Keratinocyte (primary cell): ENCODE measurements at regions not wholly inside any gene's neighbourhood (a gene's known extent, or its start where the extent isn't known, plus 50 kb on each side); places are given as distances from the start of the nearest gene placed in this dataset.

ENCODE experiments used
- EZH2 ChIP-seq: IDR thresholded peaks from one replicate; pipeline ENCODE4 v1.6.1; 2012; ENCODE audit warnings: inconsistent platforms, mild to moderate bottlenecking, low read length, moderate library complexity
- TF ChIP-seq, protein P1 (sequence below), 3 experiments: IDR thresholded peaks in 1 of 3; conservative IDR thresholded peaks in 1 of 3; optimal IDR thresholded peaks in 1 of 3; 2 replicates in 2 of 3; 3 replicates in 1 of 3; pipeline versions ENCODE3 to v1.5.1; 2011; ENCODE audit warnings: low read length in 3 of 3, mild to moderate bottlenecking in 3 of 3, moderate library complexity in 2 of 3, control low read depth in 1 of 3, inconsistent platforms in 1 of 3; ENCODE audit not compliant: insufficient read depth in 2 of 3; ENCODE audit errors: extremely low read depth in 1 of 3

DNA sequence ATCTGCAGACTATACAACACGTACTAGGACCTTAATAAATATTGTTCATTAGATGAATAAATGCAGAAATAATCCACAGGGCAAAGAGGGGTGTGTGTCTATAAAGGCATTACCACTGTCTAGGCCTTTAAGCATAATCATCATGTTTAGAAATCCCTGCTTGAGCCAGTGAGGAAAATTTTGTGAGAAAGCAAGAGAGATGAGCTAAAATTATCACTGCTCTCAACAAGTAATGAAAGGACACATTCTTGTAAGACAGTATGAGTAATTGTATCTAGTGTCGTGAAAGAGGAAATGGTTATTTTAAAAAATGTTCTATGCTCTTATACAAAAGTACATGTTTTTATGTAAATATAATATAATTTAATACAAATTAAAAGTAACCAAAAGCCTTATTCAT, 1699.4 kb downstream of the PCDH9 start:
- TF ChIP-seq, protein P1, sequence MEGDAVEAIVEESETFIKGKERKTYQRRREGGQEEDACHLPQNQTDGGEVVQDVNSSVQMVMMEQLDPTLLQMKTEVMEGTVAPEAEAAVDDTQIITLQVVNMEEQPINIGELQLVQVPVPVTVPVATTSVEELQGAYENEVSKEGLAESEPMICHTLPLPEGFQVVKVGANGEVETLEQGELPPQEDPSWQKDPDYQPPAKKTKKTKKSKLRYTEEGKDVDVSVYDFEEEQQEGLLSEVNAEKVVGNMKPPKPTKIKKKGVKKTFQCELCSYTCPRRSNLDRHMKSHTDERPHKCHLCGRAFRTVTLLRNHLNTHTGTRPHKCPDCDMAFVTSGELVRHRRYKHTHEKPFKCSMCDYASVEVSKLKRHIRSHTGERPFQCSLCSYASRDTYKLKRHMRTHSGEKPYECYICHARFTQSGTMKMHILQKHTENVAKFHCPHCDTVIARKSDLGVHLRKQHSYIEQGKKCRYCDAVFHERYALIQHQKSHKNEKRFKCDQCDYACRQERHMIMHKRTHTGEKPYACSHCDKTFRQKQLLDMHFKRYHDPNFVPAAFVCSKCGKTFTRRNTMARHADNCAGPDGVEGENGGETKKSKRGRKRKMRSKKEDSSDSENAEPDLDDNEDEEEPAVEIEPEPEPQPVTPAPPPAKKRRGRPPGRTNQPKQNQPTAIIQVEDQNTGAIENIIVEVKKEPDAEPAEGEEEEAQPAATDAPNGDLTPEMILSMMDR (optimal IDR thresholded peaks at IDR 0.05 in 1 of 3, IDR thresholded peaks at IDR 0.05 in 1 of 3, conservative IDR thresholded peaks at IDR 0.05 in 1 of 3; ENCODE audit: extremely low read depth in 1 of 3, insufficient read depth in 2 of 3, low read length in 3 of 3): no peak
- TF ChIP-seq EZH2: no peak
